Large intestine (tissue), 3 donors: ENCODE measurements at regions not wholly inside any gene's neighbourhood (a gene's known extent, or its start where the extent isn't known, plus 50 kb on each side); places are given as distances from the start of the nearest gene placed in this dataset.
A peak's percentile ranks its signal among the peaks of the same experiment; 100 is the strongest.

Source experiments
- DNase-seq, 2 donors: peaks; one replicate each; pipeline versions ENCODE4 v3.0.0 to v3.0.0-alpha.2; 2013
- H3K27ac ChIP-seq: one replicate; pipeline ENCODE4 v1.5.1; 2013; ENCODE audit warnings: low read length
- H3K27me3 ChIP-seq: 2 replicates; pipeline ENCODE4 v1.6.1; 2013; ENCODE audit warnings: low read length; ENCODE audit not compliant: control insufficient read depth, insufficient read depth
- H3K36me3 ChIP-seq: 2 replicates; pipeline ENCODE4 v1.6.1; 2013; ENCODE audit warnings: low read length; ENCODE audit not compliant: control insufficient read depth, insufficient read depth
- H3K4me1 ChIP-seq: one replicate; pipeline ENCODE4 v1.6.1; 2013; ENCODE audit warnings: low read length; ENCODE audit not compliant: control insufficient read depth, insufficient read depth
- H3K4me3 ChIP-seq: one replicate; pipeline ENCODE4 v1.5.1; 2013; ENCODE audit warnings: low read length
- H3K9me3 ChIP-seq: one replicate; pipeline ENCODE4 v1.6.1; 2013; ENCODE audit warnings: mild to moderate bottlenecking, low read depth, low read length, moderate library complexity; ENCODE audit not compliant: control insufficient read depth
- WGBS: methylation state at CpG from one replicate; pipeline ENCODE4 v1.1.5; 2013; ENCODE audit warnings: low lambda C conversion rate; ENCODE audit not compliant: insufficient coverage; 5-methylcytosine and 5-hydroxymethylcytosine counted together

DNA sequence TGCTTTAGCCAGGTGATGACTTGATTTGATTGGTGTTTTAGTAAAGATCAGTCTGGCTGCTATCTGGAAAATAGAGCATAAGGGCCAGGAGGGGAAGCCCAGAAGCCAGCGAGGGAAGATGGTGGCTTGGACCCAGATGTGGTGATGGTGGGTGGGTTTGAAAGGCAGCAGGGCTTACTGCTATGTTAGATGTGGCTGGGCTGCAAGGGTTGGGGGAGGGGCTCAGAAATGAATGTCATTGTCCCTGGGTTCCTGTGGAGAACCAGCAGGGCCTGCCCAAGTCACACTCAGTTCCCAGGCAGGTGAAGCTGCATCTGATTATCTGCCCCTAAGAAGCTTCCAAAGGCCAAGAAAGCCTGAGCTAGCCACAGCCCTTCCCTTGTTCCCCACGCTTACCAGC lies 71.7 kb upstream of the BRD7 start:
- no CpG with 5 or more reads among the region's 2 CpGs for WGBS
- H3K27ac ChIP-seq, result no peak overlapping the region
- DNase-seq, result no peak

DNA sequence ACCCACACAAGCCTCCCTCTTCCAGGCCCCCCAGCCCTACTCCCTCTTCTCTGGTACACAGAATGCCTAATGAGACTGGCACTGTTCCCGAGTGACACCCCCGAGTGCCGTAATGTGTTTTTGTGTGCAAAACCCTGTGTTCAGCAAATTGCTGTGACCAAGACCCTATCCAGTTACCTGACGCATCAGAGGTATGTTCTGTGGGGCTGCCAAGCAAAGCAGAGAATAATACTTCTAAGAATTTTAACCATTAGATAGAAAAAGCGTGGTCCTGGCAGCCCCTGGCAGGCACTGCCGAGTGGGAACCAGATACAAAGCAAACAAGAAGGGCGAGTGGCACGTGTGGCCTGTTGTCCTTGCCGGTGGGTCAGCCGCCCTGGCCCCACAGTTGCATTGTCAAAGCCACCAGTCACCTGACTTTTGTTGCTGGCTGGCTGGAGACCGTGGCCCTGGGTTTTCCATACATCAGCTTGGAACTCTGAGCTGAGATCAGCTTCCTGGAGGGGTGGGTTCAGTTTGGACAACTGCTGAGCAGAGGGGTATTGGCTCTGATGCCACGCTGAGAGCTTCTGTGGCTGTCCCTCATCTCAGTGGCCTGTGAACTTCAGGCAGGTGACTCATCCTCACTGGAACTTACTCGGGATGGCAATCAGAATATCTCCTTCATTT lies 69.1 kb upstream of the BRD7 start:
- Histone ChIP-seq H3K27ac (no peak overlapping the region), H3K27me3 (no peaks in the 10 kb centered on the region), H3K36me3 (no peaks in the 10 kb centered on the region), H3K4me1 (no peaks in the 10 kb centered on the region), H3K4me3 (no peak overlapping the region), H3K9me3 (peaks cover 18% of the 10 kb centered on the region)
- WGBS, result no CpG with 5 or more reads among the region's 13 CpGs
- DNase-seq, result no peak

More for the DNA sequence above, 71.7 kb upstream of the BRD7 start:
- no peaks in the 10 kb centered on the region for H3K36me3 ChIP-seq
- peaks cover 18% of the 10 kb centered on the region for H3K9me3 ChIP-seq
- no peaks in the 10 kb centered on the region for H3K4me1 ChIP-seq
- no peak overlapping the region for H3K4me3 ChIP-seq
- H3K27me3 ChIP-seq, result peaks cover 3% of the 10 kb centered on the region

DNA sequence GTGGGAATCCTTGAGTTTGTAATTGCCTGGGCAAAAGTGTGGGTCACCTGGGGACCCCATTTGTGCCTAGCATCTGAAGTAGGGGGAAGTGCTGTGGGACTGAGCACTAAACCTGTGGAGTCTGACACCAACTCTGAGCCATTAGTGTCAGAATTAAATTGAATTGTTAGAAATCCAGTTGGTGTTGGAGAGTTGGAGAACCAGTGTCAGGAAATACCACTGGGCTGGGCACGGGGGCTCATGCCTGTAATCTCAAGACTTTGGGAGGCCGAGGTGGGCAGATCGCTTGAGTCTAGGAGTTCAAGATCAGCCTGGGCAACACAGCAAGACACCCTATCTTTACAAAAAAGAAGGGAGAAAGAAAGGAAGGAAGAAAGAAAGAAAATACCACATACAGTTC lies 67.5 kb upstream of the BRD7 start:
- Histone ChIP-seq H3K27me3 (peaks cover 3% of the 10 kb centered on the region), H3K9me3 (peaks cover 8% of the 10 kb centered on the region), H3K4me3 (no peak overlapping the region), H3K27ac (no peak overlapping the region), H3K36me3 (no peaks in the 10 kb centered on the region), H3K4me1 (no peaks in the 10 kb centered on the region)
- WGBS, result no CpG with 5 or more reads among the region's 3 CpGs
- no peak for DNase-seq

DNA sequence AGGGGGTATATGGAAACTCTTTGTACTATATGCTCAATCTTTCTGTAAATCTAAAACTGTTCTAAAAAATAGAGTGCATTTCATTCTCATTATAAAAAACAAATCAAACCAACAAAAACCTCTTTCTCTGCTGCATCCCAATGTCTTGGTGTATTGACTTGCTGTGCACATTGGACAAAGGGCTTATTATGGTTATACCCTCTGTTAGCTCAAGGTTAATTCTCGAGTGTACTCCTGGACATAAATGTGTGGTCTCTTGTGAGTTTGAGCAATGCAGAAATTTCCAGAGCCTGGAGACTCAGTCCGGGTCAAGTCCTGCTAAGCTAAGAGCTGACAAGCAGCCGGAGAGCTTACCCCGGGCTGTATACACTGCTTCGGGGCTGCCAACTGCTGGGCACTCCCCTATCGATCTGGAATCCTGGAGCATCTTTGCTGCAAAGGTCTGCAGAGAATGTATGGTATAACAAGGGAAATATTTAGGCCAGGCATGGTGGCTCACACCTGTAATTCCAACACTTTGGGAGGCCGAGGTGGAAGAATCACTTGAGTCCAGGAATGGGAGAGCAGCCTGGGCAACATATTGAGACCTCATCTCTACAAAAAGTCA lies 66.2 kb upstream of the BRD7 start:
- no peaks in the 10 kb centered on the region for H3K4me1 ChIP-seq
- no CpG with 5 or more reads among the region's 7 CpGs for WGBS
- no peak for DNase-seq
- H3K9me3 ChIP-seq, result no peaks in the 10 kb centered on the region
- no peak overlapping the region for H3K27ac ChIP-seq
- no peaks in the 10 kb centered on the region for H3K36me3 ChIP-seq
- peaks cover 3% of the 10 kb centered on the region for H3K27me3 ChIP-seq
- H3K4me3 ChIP-seq, result no peak overlapping the region

DNA sequence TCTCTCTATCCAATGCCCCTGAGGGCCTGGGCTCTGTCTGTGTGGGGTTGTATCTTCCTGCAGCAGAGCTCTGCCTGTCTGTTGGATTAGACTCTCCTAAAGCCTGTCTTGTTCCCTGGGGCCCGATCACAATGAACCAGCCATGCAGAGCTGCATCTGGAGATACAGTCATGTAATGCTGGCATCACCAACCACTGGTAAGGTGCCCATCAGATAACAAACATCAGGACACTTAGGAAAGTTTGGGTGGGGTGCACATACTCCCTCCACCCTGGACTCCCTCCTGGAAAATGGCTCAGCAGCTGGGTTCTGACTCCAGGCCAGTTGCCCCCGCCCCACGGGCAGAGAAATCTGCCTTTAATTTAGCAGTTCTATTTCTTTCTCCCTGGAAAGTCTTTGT lies 61.3 kb upstream of the BRD7 start:
- peaks cover 3% of the 10 kb centered on the region for H3K27me3 ChIP-seq
- no CpG with 5 or more reads among the region's 3 CpGs for WGBS
- no peaks in the 10 kb centered on the region for H3K4me1 ChIP-seq
- no peak overlapping the region for H3K27ac ChIP-seq
- no peaks in the 10 kb centered on the region for H3K9me3 ChIP-seq
- H3K4me3 ChIP-seq, result no peak overlapping the region
- DNase-seq, result no peak
- H3K36me3 ChIP-seq, result no peaks in the 10 kb centered on the region

DNA sequence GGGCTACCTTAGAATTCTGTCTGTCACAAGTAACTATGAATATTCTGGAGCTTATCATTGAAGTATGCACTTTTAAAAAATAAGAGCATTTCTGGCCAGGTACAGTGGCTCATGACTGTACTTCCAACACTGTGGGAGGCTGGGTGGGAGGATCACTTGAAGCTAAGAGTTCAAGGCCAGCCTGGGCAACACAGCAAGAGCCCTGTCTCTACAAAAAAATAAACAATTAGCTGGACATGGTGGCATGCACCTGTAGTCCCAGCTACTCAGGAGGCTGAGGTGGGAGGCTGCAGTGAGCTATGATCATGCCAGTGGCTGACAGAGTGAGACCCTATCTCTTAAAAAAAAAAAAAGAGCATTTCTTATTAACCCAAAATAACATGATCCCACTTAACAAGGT lies 60.0 kb upstream of the BRD7 start:
- no peak for DNase-seq
- Histone ChIP-seq H3K36me3 (no peaks in the 10 kb centered on the region), H3K4me1 (no peaks in the 10 kb centered on the region), H3K27me3 (peaks cover 3% of the 10 kb centered on the region), H3K27ac (no peak overlapping the region), H3K9me3 (no peaks in the 10 kb centered on the region), H3K4me3 (no peak overlapping the region)

DNA sequence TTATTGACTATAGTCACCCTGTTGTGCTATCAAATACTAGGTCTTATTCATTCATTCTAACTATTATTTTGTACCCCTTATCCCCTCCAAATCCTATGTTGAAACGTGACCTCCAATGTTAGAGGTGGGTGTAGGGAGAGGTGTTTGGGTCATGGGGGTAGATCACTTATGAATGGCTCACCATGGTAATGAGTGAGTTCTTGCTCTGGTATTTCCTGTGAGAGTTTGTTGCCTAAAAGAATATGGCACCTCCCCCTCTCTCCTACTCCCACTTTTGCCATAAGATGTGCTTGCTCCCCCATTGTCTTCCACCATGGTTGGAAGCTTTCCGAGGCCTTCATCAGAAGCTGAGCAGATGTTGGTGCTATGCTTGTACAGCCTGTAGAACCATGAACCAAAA lies 59.3 kb upstream of the BRD7 start:
- Histone ChIP-seq H3K4me3 (no peak overlapping the region), H3K27me3 (peaks cover 3% of the 10 kb centered on the region), H3K4me1 (no peaks in the 10 kb centered on the region), H3K36me3 (no peaks in the 10 kb centered on the region), H3K27ac (no peak overlapping the region), H3K9me3 (no peaks in the 10 kb centered on the region)
- no CpG with 5 or more reads among the region's 2 CpGs for WGBS
- DNase-seq, result no peak

DNA sequence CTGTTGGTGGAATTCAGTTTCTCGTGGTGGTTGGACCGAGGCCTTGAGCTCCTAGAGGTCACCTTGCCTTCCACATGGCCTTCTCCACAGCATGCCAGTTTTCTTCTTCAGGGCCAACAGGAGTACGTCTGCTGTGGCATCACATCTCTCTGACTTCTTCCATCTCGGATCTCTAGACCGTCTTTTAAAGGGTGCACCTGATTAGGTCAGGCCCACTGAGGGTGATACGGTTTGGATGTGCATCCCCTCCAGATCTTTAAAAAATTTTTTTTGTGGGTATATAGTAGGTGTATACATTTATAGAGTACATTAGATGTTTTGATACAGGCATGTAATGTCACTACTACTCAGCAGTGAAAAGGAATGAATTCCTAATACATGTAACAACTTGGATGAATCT lies 58.3 kb upstream of the BRD7 start:
- Histone ChIP-seq H3K9me3 (no peaks in the 10 kb centered on the region), H3K27ac (no peak overlapping the region), H3K36me3 (no peaks in the 10 kb centered on the region), H3K4me1 (no peaks in the 10 kb centered on the region), H3K4me3 (no peak overlapping the region), H3K27me3 (no peaks in the 10 kb centered on the region)
- WGBS, result no CpG with 5 or more reads among the region's 6 CpGs
- no peak for DNase-seq

DNA sequence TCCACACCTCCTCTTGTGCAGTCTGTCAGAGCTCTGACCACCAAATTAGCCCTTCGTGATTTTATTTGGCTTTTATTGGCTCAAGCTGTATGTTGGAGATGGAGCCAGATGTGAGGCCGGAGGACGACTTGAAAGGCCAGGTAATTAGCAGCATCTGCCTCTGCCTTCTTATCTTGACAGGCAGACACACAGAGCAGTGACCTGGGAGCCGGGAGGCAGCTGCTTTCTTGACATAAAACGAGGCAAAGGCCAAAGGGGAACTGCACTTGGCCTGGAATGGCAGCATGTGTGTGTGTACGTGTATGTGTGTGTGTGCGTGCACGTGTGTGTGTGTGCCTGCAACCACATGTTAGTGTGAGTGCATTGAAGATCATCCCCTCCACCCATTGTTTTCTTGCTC lies 56.9 kb upstream of the BRD7 start:
- Histone ChIP-seq H3K27ac (no peak overlapping the region), H3K4me1 (no peaks in the 10 kb centered on the region), H3K27me3 (no peaks in the 10 kb centered on the region), H3K4me3 (no peak overlapping the region), H3K9me3 (no peaks in the 10 kb centered on the region), H3K36me3 (no peaks in the 10 kb centered on the region)
- peak in 1 of 2 donors; percentile 9 for DNase-seq
- WGBS, result no CpG with 5 or more reads among the region's 8 CpGs

DNA sequence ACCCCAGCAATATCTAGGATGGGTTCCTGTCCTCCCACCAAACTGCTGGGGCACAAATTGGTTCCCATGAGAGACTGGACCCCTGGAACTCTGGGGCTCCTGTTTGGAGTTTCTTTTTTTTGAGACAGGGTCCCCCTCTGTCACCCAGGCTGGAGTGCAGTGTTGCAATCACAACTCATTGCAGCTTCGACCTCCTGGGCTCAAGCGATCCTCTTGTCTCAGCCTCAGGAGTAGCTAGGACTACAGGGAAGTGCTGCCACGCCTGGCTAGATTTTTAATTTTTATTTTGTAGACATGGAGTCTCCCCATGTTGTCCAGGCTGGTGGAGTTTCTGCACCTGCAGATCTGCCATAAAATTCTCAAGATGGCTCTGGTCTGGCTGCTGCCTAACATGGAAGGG lies 56.3 kb upstream of the BRD7 start:
- no peaks in the 10 kb centered on the region for H3K27me3 ChIP-seq
- H3K9me3 ChIP-seq, result no peaks in the 10 kb centered on the region
- no CpG with 5 or more reads among the region's 3 CpGs for WGBS
- no peak overlapping the region for H3K4me3 ChIP-seq
- DNase-seq, result no peak
- no peaks in the 10 kb centered on the region for H3K4me1 ChIP-seq
- H3K36me3 ChIP-seq, result no peaks in the 10 kb centered on the region
- no peak overlapping the region for H3K27ac ChIP-seq

DNA sequence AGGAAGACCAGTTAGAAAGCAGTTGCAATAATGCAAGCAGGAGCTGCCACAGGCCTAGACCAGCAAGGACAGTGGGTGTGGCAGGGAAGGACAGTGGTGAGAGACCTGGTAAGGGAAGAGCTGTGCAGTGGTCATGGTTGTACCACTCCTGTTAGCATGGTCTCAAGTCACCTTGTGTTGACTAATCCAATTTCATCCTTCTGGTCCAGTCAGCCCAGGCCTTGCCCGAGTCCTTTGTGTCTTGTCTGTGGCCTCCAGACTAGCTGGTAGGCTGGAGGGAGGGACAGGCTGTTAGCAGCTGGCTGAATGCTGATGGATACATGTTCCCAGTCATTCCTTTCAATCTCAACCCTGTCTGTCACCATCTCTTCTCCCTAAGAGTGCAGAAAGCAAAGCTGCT lies 54.1 kb upstream of the BRD7 start:
- Histone ChIP-seq H3K27ac (no peak overlapping the region), H3K9me3 (peaks cover 2% of the 10 kb centered on the region), H3K4me1 (no peaks in the 10 kb centered on the region), H3K4me3 (no peak overlapping the region), H3K27me3 (no peaks in the 10 kb centered on the region), H3K36me3 (no peaks in the 10 kb centered on the region)
- WGBS, result no CpG with 5 or more reads among the region's 1 CpG
- DNase-seq, result no peak
